HG02610 (cell line): ENCODE measurements at regions not wholly inside any gene's neighbourhood (a gene's known extent, or its start where the extent isn't known, plus 50 kb on each side); places are given as distances from the start of the nearest gene placed in this dataset.

Experiments used
- ATAC-seq: cut with Tn5 transposase; IDR thresholded peaks from one replicate; pipeline ENCODE4 v1.9.1; 2021; ENCODE audit warnings: mild to moderate bottlenecking, moderate library complexity; ENCODE audit not compliant: unreplicated experiment

GRCh38 chr9:17019398-17019797, 115.4 kb upstream of the CNTLN start:
- ATAC-seq: no peak

- ATAC-seq: peak; percentile 58
Observed at GRCh38 chr9:17018540-17019196, 116.2 kb upstream of the CNTLN start.

DNA sequence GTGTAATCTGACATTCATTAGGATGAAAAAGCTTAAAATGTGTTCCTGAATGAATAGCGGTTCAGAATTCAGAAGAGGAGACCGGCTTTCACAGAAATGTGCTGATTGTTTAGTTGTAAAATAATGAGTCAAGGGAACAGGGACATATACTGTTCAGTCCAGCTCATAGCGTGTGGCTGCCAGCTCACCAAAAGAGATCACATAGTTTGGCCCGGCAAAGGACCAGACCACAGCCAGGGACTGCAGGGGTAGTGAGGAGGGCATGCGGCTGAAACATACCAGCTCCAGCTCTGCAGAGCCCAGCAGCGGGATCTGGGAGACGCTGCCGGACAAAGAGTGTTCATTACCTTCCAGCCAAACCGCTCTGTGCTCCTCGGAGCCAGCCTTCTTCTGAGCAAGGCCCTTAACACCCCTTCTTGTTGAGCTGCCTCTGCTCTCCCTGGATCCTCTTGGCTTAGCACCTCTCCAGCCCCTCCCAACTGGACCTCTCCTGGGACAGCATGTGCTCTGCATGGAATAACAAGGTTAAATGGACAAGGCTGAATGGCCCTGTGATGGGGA, 116.8 kb upstream of the CNTLN start:
- ATAC-seq: no peak

DNA sequence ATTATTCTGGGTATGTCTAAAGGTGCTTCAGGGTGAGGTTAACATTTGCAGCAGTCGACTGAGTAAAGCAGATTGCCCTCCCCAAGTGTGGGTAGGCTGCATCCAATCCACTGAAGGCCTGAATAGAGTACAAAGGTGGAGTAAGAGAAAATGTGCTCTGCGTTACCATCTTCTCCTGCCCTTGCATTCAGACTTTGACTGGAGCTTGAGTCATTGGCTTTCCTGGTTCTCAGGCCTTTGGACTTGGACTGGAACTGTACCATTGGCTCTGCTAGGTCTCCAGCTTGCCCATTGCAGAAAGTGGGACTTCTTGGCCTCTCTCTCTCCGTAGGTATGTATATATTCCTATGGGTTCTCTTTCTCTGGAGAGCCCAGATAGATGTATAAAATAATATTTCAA, 120.9 kb upstream of the CNTLN start:
- no peak for ATAC-seq

DNA sequence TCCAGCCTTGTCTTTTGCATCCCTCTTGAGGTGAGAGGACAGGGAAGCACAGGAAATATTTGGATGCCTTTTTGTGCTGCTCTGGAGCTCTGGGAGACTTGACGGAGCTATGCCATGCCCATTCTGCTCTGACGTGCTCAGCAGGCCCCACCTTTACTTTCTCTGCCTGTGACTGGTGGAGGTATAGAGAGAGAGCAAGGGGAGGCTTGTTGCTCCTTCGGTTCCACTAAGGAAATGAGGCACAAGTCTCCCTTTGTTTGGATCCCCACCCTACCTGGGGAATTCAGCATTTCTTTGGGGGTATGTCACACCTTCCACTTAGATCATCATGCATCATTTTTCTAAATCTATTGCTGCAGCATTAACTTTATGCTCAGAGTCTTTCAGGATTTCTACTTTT, 121.8 kb upstream of the CNTLN start:
- ATAC-seq: no peak

DNA sequence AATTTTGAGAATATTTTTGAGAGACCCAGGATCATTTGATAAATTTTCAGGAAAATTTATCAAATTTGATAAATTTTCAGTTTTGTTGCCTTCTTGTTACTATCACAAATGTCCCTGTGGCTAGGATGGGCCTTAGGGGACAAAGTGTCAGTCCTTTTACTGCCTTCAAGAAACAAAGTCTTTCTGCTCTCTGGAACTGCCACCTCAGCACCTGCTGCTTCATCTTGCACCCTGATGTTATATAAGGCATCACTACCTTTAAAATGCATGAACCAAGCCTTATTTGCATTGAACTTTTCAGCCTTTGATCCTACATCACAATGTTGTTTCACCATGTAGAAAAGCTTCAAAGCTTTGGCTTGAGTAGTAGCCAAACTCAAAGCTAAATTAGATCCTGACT, 123.0 kb upstream of the CNTLN start:
- no peak for ATAC-seq

- no peak for ATAC-seq
Observed at GRCh38 chr9:17009071-17009470, 125.8 kb upstream of the CNTLN start.

GRCh38 chr9:17005056-17005823, 129.6 kb upstream of the CNTLN start:
- ATAC-seq: no peak

DNA sequence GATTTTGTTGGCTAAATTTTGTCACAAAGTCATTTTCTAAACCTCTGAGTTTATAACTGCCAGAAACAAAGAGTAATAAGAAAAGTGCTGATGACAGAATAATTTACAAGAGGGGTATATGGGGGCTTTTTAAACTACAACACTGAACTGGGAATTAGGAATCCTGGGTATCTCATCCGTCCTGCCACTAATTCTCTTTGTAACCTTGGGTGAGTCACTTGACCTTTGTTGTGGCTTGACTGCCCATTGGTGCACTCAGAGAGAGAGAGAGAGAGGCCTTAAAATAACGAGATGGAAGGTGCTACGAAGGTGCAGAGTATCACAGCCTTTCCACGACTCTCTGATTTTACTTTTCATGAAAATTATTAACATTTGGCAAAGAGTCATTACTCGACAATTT, 130.3 kb upstream of the CNTLN start:
- ATAC-seq: no peak

GRCh38 chr9:17003576-17004240, 131.1 kb upstream of the CNTLN start:
- no peak for ATAC-seq

DNA sequence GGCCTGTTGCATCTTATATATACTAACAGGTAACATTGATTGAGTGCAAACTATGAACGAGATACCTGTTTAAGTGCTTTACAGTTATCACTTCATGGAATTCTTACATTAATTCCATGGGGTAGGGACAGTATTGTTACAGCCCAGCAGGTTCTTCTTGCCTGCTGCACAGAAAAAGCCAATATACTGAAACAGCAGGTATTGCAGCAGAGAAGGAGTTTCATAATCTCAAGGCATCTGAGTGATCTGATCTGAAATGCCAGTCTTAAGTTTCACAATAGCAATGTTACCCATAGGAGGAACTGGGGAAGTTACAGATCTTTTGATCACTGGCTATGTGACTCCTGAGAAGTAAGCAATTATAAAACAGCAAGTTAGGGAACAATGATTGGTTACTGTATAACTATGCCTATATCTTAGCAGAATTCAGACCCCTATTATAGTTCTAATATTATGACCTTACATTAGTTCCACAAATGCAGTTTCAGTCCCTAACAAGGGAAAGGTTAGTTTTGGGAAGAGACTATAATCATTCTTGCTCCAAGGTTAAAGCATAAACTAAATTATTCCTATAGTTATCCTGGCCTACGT, 126.5 kb upstream of the BNC2 start:
- ATAC-seq: no peak

GRCh38 chr9:16992138-16992537, 121.7 kb upstream of the BNC2 start:
- ATAC-seq: no peak

DNA sequence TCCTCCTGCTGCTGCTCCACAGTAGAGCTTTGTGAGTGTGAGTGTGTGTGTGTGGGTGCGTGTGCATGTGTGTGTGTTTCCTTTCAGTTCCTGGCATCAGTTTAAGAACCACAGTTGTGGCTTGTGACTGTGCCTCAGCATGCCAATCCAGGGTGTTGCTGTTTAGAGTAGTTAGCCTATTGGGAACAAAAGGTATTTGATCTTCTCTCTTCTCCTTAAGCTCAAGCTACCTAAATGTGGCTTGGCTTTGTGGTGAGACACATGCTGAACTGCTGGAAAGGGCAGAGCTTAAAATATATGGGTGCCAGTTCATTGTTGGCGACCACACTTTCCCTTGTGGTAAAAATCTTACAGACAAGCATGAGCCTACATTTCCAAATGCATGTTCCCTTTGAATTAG, 116.6 kb upstream of the BNC2 start:
- ATAC-seq: no peak

- ATAC-seq: no peak
Observed at GRCh38 chr9:16986556-16986955, 116.1 kb upstream of the BNC2 start.

DNA sequence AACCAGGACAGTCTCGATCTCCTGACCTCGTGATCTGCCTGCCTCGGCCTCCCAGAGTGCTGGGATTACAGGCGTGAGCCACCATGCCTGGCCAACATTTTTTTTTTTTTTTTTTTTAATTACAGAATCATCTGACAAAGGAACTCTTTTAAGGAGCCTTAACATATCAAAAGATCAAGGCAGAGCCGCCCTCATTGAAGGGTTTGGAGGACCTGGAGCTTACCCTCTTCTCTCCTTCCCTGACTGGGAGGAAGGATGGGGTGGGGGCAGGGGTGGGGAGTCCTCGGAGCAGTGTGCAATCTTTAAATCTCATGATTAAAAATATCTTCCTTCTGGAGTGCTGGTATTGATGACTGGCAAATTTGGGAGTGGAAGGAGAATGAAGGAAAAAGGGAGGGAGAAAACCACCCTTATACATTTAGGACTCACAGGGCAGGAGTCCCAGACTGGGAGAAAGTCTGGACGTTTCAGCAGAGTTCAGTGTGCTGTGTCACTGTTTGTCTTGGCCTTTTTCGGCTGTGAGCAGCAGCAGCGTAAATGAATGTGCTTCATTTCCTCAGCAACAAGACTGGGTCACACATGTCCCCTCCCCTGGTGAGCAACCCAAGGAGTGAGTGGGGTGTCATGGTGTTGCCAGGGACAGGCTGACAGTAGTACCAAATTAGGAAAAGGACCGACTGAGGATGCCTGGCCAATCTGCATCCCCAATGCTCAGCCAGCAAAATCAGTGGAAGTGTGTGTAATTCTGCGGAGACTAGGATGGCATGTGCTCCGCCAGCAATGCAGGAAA, 115.3 kb upstream of the BNC2 start:
- no peak for ATAC-seq

- ATAC-seq: no peak
Observed at GRCh38 chr9:16982780-16983310, 112.4 kb upstream of the BNC2 start.

DNA sequence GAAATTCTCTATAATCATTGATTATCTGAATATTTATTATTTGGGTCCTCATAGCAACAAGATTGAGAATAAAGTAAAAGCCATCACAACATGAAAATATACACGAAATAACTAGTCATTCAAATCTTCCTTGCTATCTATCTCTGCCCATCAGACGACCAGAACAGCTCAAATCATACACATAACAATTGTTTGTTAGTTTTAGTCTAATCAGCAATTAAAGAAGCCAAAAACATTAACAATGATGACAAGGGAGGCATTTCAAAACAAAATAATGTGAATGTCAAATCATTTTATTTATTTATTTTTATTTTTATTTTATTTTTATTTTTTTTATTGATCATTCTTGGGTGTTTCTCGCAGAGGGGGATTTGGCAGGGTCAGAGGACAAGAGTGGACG, 106.0 kb upstream of the BNC2 start:
- ATAC-seq: no peak

- ATAC-seq: no peak
Observed at GRCh38 chr9:16974436-16974835, 104.0 kb upstream of the BNC2 start.

GRCh38 chr9:16970321-16970720, 99.9 kb upstream of the BNC2 start:
- ATAC-seq: no peak

GRCh38 chr9:16964228-16964627, 93.8 kb upstream of the BNC2 start:
- ATAC-seq: no peak
